H1 (cell line): ENCODE measurements at regions not wholly inside any gene's neighbourhood (a gene's known extent, or its start where the extent isn't known, plus 50 kb on each side); places are given as distances from the start of the nearest gene placed in this dataset.

ENCODE experiments used
- CTCF ChIA-PET: fragments of 300-600 bp; sonication (Branson Sonifier 250); formaldehyde crosslinking; loops from one replicate; lab custom pipeline; 2021; ENCODE audit not compliant: partially characterized antibody; lab: Charles Lee
- POLR2A ChIA-PET: fragments of 300-600 bp; sonication (Branson Sonifier 250); formaldehyde crosslinking; loops from one replicate; lab custom pipeline; 2021; ENCODE audit warnings: inconsistent platforms; ENCODE audit not compliant: partially characterized antibody; lab: Charles Lee
- DNase-seq, 2 experiments: peaks; one replicate each; pipeline versions ENCODE4 v3.0.0 to v3.0.0-alpha.2; 2010 to 2022; ENCODE audit warnings: low spot score in 2 of 2, low read depth in 1 of 2, mixed read lengths in 1 of 2
- FAIRE-seq: peaks from 2 replicates; lab custom pipeline; 2011; peaks lifted over from hg19 to GRCh38; lab: Jason Lieb, UNC
- H2AFZ ChIP-seq: 2 replicates; pipeline ENCODE4 v1.8.1; 2012; ENCODE audit warnings: low read length, inconsistent platforms
- H2AK5ac ChIP-seq: 2 replicates; pipeline ENCODE4 v1.6.1; 2013; ENCODE audit warnings: low read depth, low read length
- H2BK120ac ChIP-seq: replicated peaks from 2 replicates; pipeline ENCODE3; 2013; ENCODE audit warnings: low read depth, low read length, inconsistent platforms
- H2BK12ac ChIP-seq: 2 replicates; pipeline ENCODE4 v1.6.1; 2013; ENCODE audit warnings: low read depth, low read length
- H2BK15ac ChIP-seq: 2 replicates; pipeline ENCODE4 v1.6.1; 2013; ENCODE audit warnings: low read length
- H2BK20ac ChIP-seq: 2 replicates; pipeline ENCODE4 v1.6.1; 2013; ENCODE audit warnings: low read length
- H2BK5ac ChIP-seq: 2 replicates; pipeline ENCODE4 v1.6.1; 2013; ENCODE audit warnings: low read depth, low read length
- H3K14ac ChIP-seq: 2 replicates; pipeline ENCODE4 v1.6.1; 2013; ENCODE audit warnings: inconsistent platforms; ENCODE audit not compliant: insufficient read length
- H3K18ac ChIP-seq: 2 replicates; pipeline ENCODE4 v1.6.1; 2013; ENCODE audit warnings: low read length; ENCODE audit errors: extremely low read depth
- H3K23ac ChIP-seq: 2 replicates; pipeline ENCODE4 v1.6.1; 2013; ENCODE audit warnings: inconsistent platforms; ENCODE audit not compliant: insufficient read length
- H3K23me2 ChIP-seq: 2 replicates; pipeline ENCODE4 v1.6.1; 2013; ENCODE audit warnings: low read depth, low read length
- H3K27ac ChIP-seq: 2 replicates; pipeline ENCODE4 v1.6.1; 2011; ENCODE audit warnings: low read depth, low read length, inconsistent platforms
- H3K27me3 ChIP-seq, 4 experiments: replicated peaks in 1 of 4; 1 replicate in 1 of 4; 2 replicates in 3 of 4; pipeline versions ENCODE4 v1.6.1 to v1.8.1; 2011 to 2013; ENCODE audit warnings: low read length in 3 of 4, mild to moderate bottlenecking in 3 of 4, inconsistent platforms in 2 of 4, mixed read lengths in 2 of 4, moderate library complexity in 1 of 4; ENCODE audit not compliant: control insufficient read depth in 3 of 4, insufficient read depth in 3 of 4; ENCODE audit errors: extremely low read depth in 1 of 4
- H3K36me3 ChIP-seq, 4 experiments: 2 replicates each; pipeline versions ENCODE4 v1.6.1 to v1.8.1; 2011 to 2013; ENCODE audit warnings: mild to moderate bottlenecking in 4 of 4, low read length in 3 of 4, moderate library complexity in 2 of 4, control low read depth in 1 of 4, inconsistent platforms in 1 of 4; ENCODE audit not compliant: insufficient read depth in 4 of 4, control insufficient read depth in 2 of 4
- H3K4ac ChIP-seq: replicated peaks from 2 replicates; pipeline ENCODE3; 2013; ENCODE audit warnings: low read length, low read depth, mixed read lengths, inconsistent platforms; ENCODE audit not compliant: insufficient read length
- H3K4me1 ChIP-seq, 4 experiments: replicated peaks in 1 of 4; 1 replicate in 1 of 4; 2 replicates in 3 of 4; pipeline versions ENCODE4 v1.6.1 to v1.8.1; 2011 to 2013; ENCODE audit warnings: low read length in 3 of 4, inconsistent platforms in 2 of 4, mixed read lengths in 1 of 4; ENCODE audit not compliant: insufficient read depth in 4 of 4, control insufficient read depth in 3 of 4
- H3K4me2 ChIP-seq, 2 experiments: 2 replicates each; pipeline versions ENCODE4 v1.6.1 to v1.8.1; 2011 to 2013; ENCODE audit warnings: low read depth in 2 of 2, low read length in 2 of 2, control low read depth in 1 of 2, inconsistent platforms in 1 of 2, mild to moderate bottlenecking in 1 of 2; ENCODE audit not compliant: insufficient read depth in 1 of 2
- H3K4me3 ChIP-seq, 4 experiments: fragments of 200-600, 300-600 bp in 1 of 4; sonication (generic), shearing (Covaris generic), sonication (Bioruptor Twin) in 1 of 4; 2 replicates each; pipeline versions ENCODE4 v1.5.1 to v1.8.1; 2011 to 2016; ENCODE audit warnings: low read length in 4 of 4, low read depth in 3 of 4, control low read depth in 2 of 4, inconsistent platforms in 2 of 4, mild to moderate bottlenecking in 2 of 4, mixed read lengths in 1 of 4, moderate library complexity in 1 of 4; ENCODE audit not compliant: insufficient read depth in 2 of 4; ENCODE audit errors: extremely low read depth in 1 of 4
- H3K56ac ChIP-seq: replicated peaks from 2 replicates; pipeline ENCODE3; 2013; ENCODE audit warnings: low read depth, mild to moderate bottlenecking, mixed read lengths, low read length, inconsistent platforms; ENCODE audit not compliant: insufficient read length
- H3K79me1 ChIP-seq: 2 replicates; pipeline ENCODE4 v1.6.1; 2013; ENCODE audit warnings: low read depth, low read length, control low read depth
- H3K79me2 ChIP-seq, 2 experiments: 2 replicates each; pipeline versions ENCODE4 v1.6.1 to v1.8.1; 2012 to 2013; ENCODE audit warnings: low read length in 2 of 2, mild to moderate bottlenecking in 2 of 2, inconsistent platforms in 1 of 2; ENCODE audit not compliant: insufficient read depth in 2 of 2, control insufficient read depth in 1 of 2
- H3K9ac ChIP-seq, 4 experiments: replicated peaks in 1 of 4; 1 replicate in 1 of 4; 2 replicates in 3 of 4; pipeline versions ENCODE4 v1.6.1 to v1.8.1; 2011 to 2013; ENCODE audit warnings: low read depth in 3 of 4, low read length in 3 of 4, control low read depth in 2 of 4, mild to moderate bottlenecking in 2 of 4, moderate library complexity in 2 of 4, inconsistent platforms in 1 of 4; ENCODE audit errors: extremely low read depth in 1 of 4
- H3K9me3 ChIP-seq, 2 experiments: 2 replicates each; pipeline versions ENCODE4 v1.6.1 to v1.8.1; 2012 to 2013; ENCODE audit warnings: mild to moderate bottlenecking in 2 of 2, moderate library complexity in 2 of 2, control low read depth in 1 of 2, inconsistent platforms in 1 of 2, low read depth in 1 of 2, low read length in 1 of 2, mixed read lengths in 1 of 2; ENCODE audit not compliant: insufficient read depth in 2 of 2
- H4K20me1 ChIP-seq, 2 experiments: replicated peaks in 1 of 2; 2 replicates each; pipeline versions ENCODE3 to v1.8.1; 2011 to 2013; ENCODE audit warnings: inconsistent platforms in 2 of 2, low read length in 2 of 2, mild to moderate bottlenecking in 1 of 2; ENCODE audit not compliant: insufficient read depth in 2 of 2, control insufficient read depth in 1 of 2
- H4K5ac ChIP-seq: 2 replicates; pipeline ENCODE4 v1.6.1; 2013; ENCODE audit warnings: low read length, low read depth, mixed read lengths, inconsistent platforms; ENCODE audit not compliant: insufficient read length
- H4K8ac ChIP-seq: 2 replicates; pipeline ENCODE4 v1.8.0; 2013; ENCODE audit warnings: mild to moderate bottlenecking, moderate library complexity, low read length, inconsistent platforms; ENCODE audit not compliant: insufficient read depth; ENCODE audit errors: extremely low read depth
- H4K91ac ChIP-seq: replicated peaks from 2 replicates; pipeline ENCODE3; 2013; ENCODE audit warnings: low read length, mixed read lengths, inconsistent platforms; ENCODE audit not compliant: insufficient read length
- CTCF ChIP-seq, 3 experiments: IDR thresholded peaks; 1 replicate in 2 of 3; 2 replicates in 1 of 3; pipeline versions ENCODE4 v1.5.1 to v1.6.1; 2011; ENCODE audit warnings: low read length in 3 of 3, mild to moderate bottlenecking in 3 of 3, inconsistent platforms in 2 of 3, low read depth in 1 of 3, moderate library complexity in 1 of 3; ENCODE audit not compliant: insufficient read depth in 1 of 3; ENCODE audit errors: control extremely low read depth in 1 of 3
- FOSL1 ChIP-seq: IDR thresholded peaks from 2 replicates; pipeline ENCODE4 v1.6.1; 2011; ENCODE audit warnings: mild to moderate bottlenecking, low read depth, low read length, moderate library complexity; ENCODE audit not compliant: insufficient read depth
- PHF8 ChIP-seq: fragments of 200-600 bp; sonication (generic); conservative IDR thresholded peaks from 2 replicates; pipeline ENCODE4 v1.7.1; 2012; ENCODE audit warnings: low read depth, mild to moderate bottlenecking, inconsistent platforms, low read length, moderate library complexity
- RAD21 ChIP-seq, 2 experiments: IDR thresholded peaks in 1 of 2; conservative IDR thresholded peaks in 1 of 2; 2 replicates each; pipeline ENCODE4 v1.6.1; 2011; ENCODE audit warnings: low read depth in 2 of 2, low read length in 2 of 2, improper control_type of control experiment in 1 of 2, inconsistent platforms in 1 of 2, mild to moderate bottlenecking in 1 of 2, moderate library complexity in 1 of 2
- SAP30 ChIP-seq: fragments of 300-600 bp; sonication (generic); IDR thresholded peaks from 2 replicates; pipeline ENCODE4 v1.7.1; 2012; ENCODE audit warnings: low read length, moderate library complexity, mild to moderate bottlenecking, inconsistent platforms; ENCODE audit not compliant: insufficient read depth, insufficient replicate concordance
- WGBS, 2 experiments: shearing (Covaris generic) in 1 of 2; methylation state at CpG; one replicate each; pipeline versions ENCODE4 v1.1.6 to v1.1.7; 2013 to 2015; ENCODE audit warnings: low lambda C conversion rate in 2 of 2, mixed read lengths in 2 of 2, inconsistent platforms in 1 of 2, low coverage in 1 of 2, missing lambda C conversion rate in 1 of 2; ENCODE audit not compliant: insufficient replicate concordance in 2 of 2, insufficient coverage in 1 of 2, insufficient read length in 1 of 2; ENCODE audit errors: extremely low coverage in 1 of 2, missing lambda C conversion rate in 1 of 2; 5-methylcytosine and 5-hydroxymethylcytosine counted together

DNA sequence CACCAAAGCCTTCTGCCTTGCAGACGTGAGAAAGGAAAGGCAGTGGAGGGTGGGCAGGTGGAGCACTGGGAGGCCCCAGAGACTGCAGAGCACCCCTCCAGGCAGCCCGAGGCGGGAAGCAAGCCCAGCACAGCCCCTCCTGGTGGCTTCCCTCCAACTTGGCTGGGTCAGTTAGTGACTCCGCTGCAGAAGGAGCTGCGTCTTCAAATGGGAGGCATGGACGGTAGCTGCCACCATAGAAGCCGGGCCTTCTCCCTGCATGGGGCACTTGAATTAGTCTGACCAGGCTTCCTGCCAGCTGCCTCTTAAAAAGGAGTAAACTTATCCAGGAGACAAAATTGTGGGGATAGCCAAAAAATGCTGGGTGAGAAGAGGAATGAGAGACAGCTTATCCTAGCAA, 88.0 kb upstream of the RPS6KA2 start:
- no peak for FAIRE-seq

More for the DNA sequence above, 88.0 kb upstream of the RPS6KA2 start:
- Histone ChIP-seq H3K4me3 (no peak overlapping the region), H4K5ac (no peak overlapping the region), H3K56ac (no peak overlapping the region), H4K8ac (peak overlapping the region; percentile 37; the same call in 1 of the 2 replicates), H3K27me3 (no peaks in the 10 kb centered on the region), H4K20me1 (peaks cover 0 to 2% of the 10 kb centered on the region in 2 experiments), H2BK15ac (no peak overlapping the region), H3K4me1 (no peaks in the 10 kb centered on the region), H3K9me3 (no peaks in the 10 kb centered on the region), H2BK120ac (no peak overlapping the region), H3K23me2 (peaks cover 1% of the 10 kb centered on the region; the same call in 1 of the 2 replicates), H2BK5ac (no peak overlapping the region), H2BK20ac (no peak overlapping the region), H3K27ac (no peak overlapping the region), H2AK5ac (no peak overlapping the region), H4K91ac (no peak overlapping the region), H2BK12ac (no peak overlapping the region), H3K9ac (no peak overlapping the region), H3K4me2 (no peak overlapping the region), H3K18ac (no peak overlapping the region), H3K79me1 (no peaks in the 10 kb centered on the region), H3K36me3 (no peaks in the 10 kb centered on the region), H3K23ac (no peak overlapping the region), H2AFZ (no peak overlapping the region), H3K79me2 (no peaks in the 10 kb centered on the region), H3K14ac (no peak overlapping the region), H3K4ac (no peak overlapping the region)
- CTCF ChIA-PET: interaction anchor here (0.9 to 5.7 kb wide), 12 partner anchors 8 to 249 kb away, joined by 3 to 75 read pairs (median 6); no protein-coding TSS in a partner anchor
- no peak for DNase-seq
- TF ChIP-seq FOSL1 (no peak), RAD21 (IDR thresholded peaks at IDR 0.05 in 1 of 2, conservative IDR thresholded peaks at IDR 0.05 in 1 of 2; ENCODE audit: low read depth in 2 of 2, low read length in 2 of 2) (peak; percentile 8 to 46; a peak in 2 of 4 replicates), SAP30 (no peak), CTCF (IDR thresholded peaks at IDR 0.05; ENCODE audit: control extremely low read depth in 1 of 3, insufficient read depth in 1 of 3, low read depth in 1 of 3, low read length in 3 of 3) (peak; percentile 42 to 55 (median 45)), PHF8 (no peak)
- WGBS, 2 experiments: 83% methylated on average over 7 of the region's 7 CpGs; no CpG with 5 or more reads in 1 of the 2 experiments
- POLR2A ChIA-PET: no interaction called here
